IPS DF 6.9 (cell line): ENCODE measurements at regions not wholly inside any gene's neighbourhood (a gene's known extent, or its start where the extent isn't known, plus 50 kb on each side); places are given as distances from the start of the nearest gene placed in this dataset.

Experiments
- DNase-seq: peaks from one replicate; pipeline ENCODE4 v3.0.0-alpha.2; 2013; ENCODE audit warnings: low read depth, low spot score
- H3K27ac ChIP-seq: one replicate; pipeline ENCODE4 v1.5.1; 2013; ENCODE audit warnings: low read length, control low read depth
- H3K27me3 ChIP-seq: 2 replicates; pipeline ENCODE4 v1.6.1; 2013; ENCODE audit warnings: mild to moderate bottlenecking, low read length; ENCODE audit not compliant: control insufficient read depth, insufficient read depth
- H3K36me3 ChIP-seq: 2 replicates; pipeline ENCODE4 v1.6.1; 2013; ENCODE audit warnings: low read length; ENCODE audit not compliant: control insufficient read depth, insufficient read depth
- H3K4me1 ChIP-seq: 2 replicates; pipeline ENCODE4 v1.6.1; 2013; ENCODE audit warnings: low read length; ENCODE audit not compliant: control insufficient read depth, insufficient read depth
- H3K4me3 ChIP-seq: 2 replicates; pipeline ENCODE4 v1.5.1; 2013; ENCODE audit warnings: mild to moderate bottlenecking, low read length
- H3K9me3 ChIP-seq: 2 replicates; pipeline ENCODE4 v1.6.1; 2013; ENCODE audit warnings: low read length, inconsistent platforms; ENCODE audit not compliant: control insufficient read depth, insufficient read depth
- WGBS: extraction: QIAGEN DNeasy Blood & Tissue Kit; methylation state at CpG from one replicate; pipeline ENCODE4 v1.1.7; 2013; ENCODE audit warnings: mixed read lengths, missing lambda C conversion rate; ENCODE audit not compliant: insufficient read length, insufficient coverage; 5-methylcytosine and 5-hydroxymethylcytosine counted together

DNA sequence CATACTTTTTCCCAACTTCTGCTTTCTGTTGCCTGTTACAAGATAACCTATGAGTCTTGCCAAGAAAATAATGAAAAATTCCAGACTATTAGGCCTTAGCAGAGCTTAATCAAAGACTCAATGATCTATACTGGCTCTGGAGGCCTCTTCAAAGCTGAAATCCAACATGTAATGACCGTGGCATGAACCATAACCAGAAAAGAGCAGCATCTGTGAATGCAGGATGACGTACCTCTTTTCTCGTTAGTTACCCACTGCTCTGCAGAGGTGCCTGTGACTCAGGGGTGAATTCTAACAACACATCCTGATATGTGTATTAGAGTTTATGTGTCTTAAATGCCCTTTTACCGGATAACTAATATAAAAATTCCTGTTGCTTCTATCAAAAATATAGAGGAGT is 645.4 kb downstream of the PRELID2 start:
- no peaks in the 10 kb centered on the region for H3K9me3 ChIP-seq
- H3K36me3 ChIP-seq, result no peaks in the 10 kb centered on the region
- H3K4me1 ChIP-seq, result no peaks in the 10 kb centered on the region
- WGBS, result no CpG with 5 or more reads among the region's 4 CpGs
- H3K4me3 ChIP-seq, result no peak overlapping the region
- no peak overlapping the region for H3K27ac ChIP-seq
- H3K27me3 ChIP-seq, result no peaks in the 10 kb centered on the region
- DNase-seq, result no peak

GRCh38 chr5:145180371-145180770 is 654.8 kb downstream of the PRELID2 start:
- no peak overlapping the region for H3K4me3 ChIP-seq
- no peaks in the 10 kb centered on the region for H3K27me3 ChIP-seq
- H3K4me1 ChIP-seq, result peaks cover 4% of the 10 kb centered on the region; the same call in 1 of the 2 replicates
- H3K27ac ChIP-seq, result no peak overlapping the region
- H3K36me3 ChIP-seq, result no peaks in the 10 kb centered on the region
- no peaks in the 10 kb centered on the region for H3K9me3 ChIP-seq
- DNase-seq, result no peak
- WGBS, result no CpG with 5 or more reads among the region's 5 CpGs

DNA sequence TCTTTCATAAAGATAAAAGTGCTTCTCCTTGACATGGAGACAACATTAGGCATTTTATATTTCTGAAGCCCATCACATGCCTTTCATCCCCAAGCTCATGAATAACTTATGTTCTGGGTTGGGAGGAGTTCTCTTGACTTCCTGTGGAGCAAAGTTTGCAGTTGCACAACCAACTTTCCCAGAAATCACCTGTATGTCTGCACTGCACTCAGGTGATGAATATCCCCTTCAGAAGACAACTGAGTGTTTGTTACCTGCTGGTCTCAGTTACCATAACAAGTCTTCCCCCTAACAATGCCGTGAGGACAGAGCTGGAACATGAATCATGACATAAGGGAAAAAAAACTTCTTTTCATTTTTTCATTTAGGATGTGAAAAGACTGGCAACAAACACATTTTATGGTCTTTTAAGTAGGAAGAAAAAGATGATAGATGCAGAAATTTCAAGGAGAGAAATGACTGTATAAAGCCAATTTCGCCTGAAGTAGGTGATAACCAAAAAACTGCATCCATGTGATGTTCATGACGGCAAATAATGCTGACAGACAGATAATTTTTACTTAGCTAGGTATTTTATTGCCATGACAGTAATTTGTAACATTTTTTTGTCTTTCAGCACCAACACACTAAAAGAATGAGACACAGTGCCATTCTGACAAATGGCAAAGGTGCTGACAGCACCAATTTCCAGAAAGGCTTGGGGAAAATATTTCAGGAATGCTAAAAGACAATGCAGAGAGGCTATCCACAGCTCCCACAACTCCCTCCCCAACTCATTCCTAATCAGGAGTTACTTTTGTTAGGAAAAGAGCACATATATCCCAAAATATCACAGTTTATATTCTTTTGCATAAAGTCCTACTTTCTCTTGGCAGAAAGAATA is 656.3 kb downstream of the PRELID2 start:
- Histone ChIP-seq H3K27me3 (no peaks in the 10 kb centered on the region), H3K36me3 (no peaks in the 10 kb centered on the region), H3K9me3 (no peaks in the 10 kb centered on the region), H3K4me1 (peaks cover 4% of the 10 kb centered on the region; the same call in 1 of the 2 replicates), H3K4me3 (no peak overlapping the region), H3K27ac (no peak overlapping the region)
- no peak for DNase-seq
- WGBS, result no CpG with 5 or more reads among the region's 3 CpGs

DNA sequence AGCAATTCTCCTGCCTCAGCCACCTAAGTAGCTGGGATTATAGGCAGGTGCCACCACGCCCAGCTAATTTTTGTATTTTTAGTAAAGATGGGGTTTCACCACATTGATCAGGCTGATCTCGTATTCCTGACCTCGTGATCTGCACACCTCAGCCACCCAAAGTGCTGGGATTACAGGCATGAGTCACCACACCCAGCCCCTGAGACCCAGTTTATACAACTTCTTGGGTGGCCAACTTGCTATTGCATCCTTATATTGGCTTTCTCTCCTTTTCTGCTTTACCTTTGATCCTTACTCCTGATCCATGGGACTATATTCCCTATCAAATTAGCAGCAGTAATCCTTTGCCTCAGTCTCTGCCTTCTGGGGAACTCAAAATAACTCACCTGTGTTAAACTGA is 659.1 kb downstream of the PRELID2 start:
- Histone ChIP-seq H3K36me3 (no peaks in the 10 kb centered on the region), H3K9me3 (no peaks in the 10 kb centered on the region), H3K27ac (no peak overlapping the region), H3K27me3 (no peaks in the 10 kb centered on the region), H3K4me1 (peaks cover 4% of the 10 kb centered on the region; the same call in 1 of the 2 replicates), H3K4me3 (no peak overlapping the region)
- no peak for DNase-seq
- WGBS, result no CpG with 5 or more reads among the region's 3 CpGs

DNA sequence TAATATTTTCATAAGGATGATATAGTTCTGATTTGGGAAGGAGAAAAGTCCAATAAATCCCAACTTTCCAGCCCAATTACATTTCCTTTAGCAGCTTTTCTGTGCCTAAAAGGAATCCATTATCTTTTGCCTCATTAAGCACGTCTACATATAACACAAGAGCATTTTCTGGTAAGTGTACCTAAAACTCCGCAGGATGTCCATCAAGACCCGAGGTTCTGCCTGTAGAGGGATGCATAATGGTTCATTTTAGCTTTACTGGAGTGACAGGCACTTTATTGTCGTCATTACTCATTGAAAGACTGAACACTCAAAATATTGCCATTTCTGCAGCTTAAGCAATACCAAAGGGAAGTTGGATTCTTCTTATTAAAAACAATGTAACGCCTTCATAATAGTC is 669.0 kb downstream of the PRELID2 start:
- DNase-seq, result no peak
- Histone ChIP-seq H3K27ac (no peak overlapping the region), H3K4me3 (no peak overlapping the region), H3K9me3 (no peaks in the 10 kb centered on the region), H3K27me3 (no peaks in the 10 kb centered on the region), H3K36me3 (no peaks in the 10 kb centered on the region), H3K4me1 (no peaks in the 10 kb centered on the region)
- WGBS, result no CpG with 5 or more reads among the region's 5 CpGs

DNA sequence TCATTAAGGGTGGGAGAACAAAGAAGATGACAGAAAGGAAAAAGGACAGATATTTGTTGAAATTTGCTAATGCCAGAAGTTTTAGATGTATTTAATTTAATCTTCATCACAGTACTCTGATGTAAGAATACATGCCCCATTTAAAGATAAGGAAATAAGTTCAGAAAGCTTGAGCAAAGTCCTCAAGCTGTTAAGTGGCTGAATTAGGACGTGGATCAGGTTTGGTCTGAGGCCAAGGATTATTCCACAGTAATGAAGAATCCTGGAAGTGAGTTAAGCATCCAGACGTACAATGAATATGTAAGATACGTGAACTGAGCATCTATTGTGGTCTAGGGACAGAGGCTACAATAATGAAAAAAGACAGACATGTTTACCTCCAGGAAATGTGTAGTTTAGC is 671.3 kb downstream of the PRELID2 start:
- no CpG with 5 or more reads among the region's 3 CpGs for WGBS
- Histone ChIP-seq H3K4me3 (no peak overlapping the region), H3K27ac (no peak overlapping the region), H3K27me3 (no peaks in the 10 kb centered on the region), H3K36me3 (no peaks in the 10 kb centered on the region), H3K9me3 (no peaks in the 10 kb centered on the region), H3K4me1 (no peaks in the 10 kb centered on the region)
- DNase-seq, result no peak

- DNase-seq, result no peak
- H3K4me1 ChIP-seq, result no peaks in the 10 kb centered on the region
- no peaks in the 10 kb centered on the region for H3K9me3 ChIP-seq
- no peak overlapping the region for H3K4me3 ChIP-seq
- H3K27ac ChIP-seq, result no peak overlapping the region
- H3K36me3 ChIP-seq, result no peaks in the 10 kb centered on the region
- H3K27me3 ChIP-seq, result no peaks in the 10 kb centered on the region
These were observed 672.5 kb downstream of the PRELID2 start for GRCh38 chr5:145162626-145163025.

- no peak overlapping the region for H3K27ac ChIP-seq
- WGBS, result no CpG with 5 or more reads among the region's 3 CpGs
- no peaks in the 10 kb centered on the region for H3K36me3 ChIP-seq
- no peak for DNase-seq
- H3K9me3 ChIP-seq, result no peaks in the 10 kb centered on the region
- H3K4me3 ChIP-seq, result no peak overlapping the region
- no peaks in the 10 kb centered on the region for H3K27me3 ChIP-seq
- H3K4me1 ChIP-seq, result no peaks in the 10 kb centered on the region
These were observed 673.8 kb downstream of the PRELID2 start for GRCh38 chr5:145161391-145161790.

GRCh38 chr5:145160679-145161078 is 674.5 kb downstream of the PRELID2 start:
- no peaks in the 10 kb centered on the region for H3K36me3 ChIP-seq
- no peak for DNase-seq
- H3K4me1 ChIP-seq, result no peaks in the 10 kb centered on the region
- no peak overlapping the region for H3K4me3 ChIP-seq
- WGBS, result no CpG with 5 or more reads among the region's 4 CpGs
- H3K27me3 ChIP-seq, result no peaks in the 10 kb centered on the region
- H3K9me3 ChIP-seq, result no peaks in the 10 kb centered on the region
- no peak overlapping the region for H3K27ac ChIP-seq

DNA sequence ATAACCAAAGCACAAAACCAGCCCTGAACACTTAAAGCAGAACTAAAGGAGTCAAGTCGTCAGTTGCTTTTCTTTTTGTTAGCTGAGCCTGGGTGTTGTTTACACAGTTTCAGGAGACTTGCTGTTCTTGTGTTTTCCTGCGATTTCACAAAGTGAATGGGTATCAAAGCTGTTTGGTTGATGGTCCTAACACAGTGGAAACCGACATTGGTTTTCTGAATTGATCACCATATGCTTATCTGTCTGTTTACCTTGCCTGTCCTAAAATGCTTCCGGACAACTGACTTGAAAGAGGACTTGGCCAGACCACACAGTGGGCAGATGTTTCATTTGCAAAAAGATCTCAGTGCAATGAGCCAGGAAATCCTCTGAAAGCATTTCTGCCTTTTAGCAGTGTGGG is 676.4 kb downstream of the PRELID2 start:
- Histone ChIP-seq H3K9me3 (no peaks in the 10 kb centered on the region), H3K27ac (no peak overlapping the region), H3K36me3 (no peaks in the 10 kb centered on the region), H3K4me1 (no peaks in the 10 kb centered on the region), H3K4me3 (no peak overlapping the region), H3K27me3 (no peaks in the 10 kb centered on the region)
- no peak for DNase-seq
- no CpG with 5 or more reads among the region's 4 CpGs for WGBS

DNA sequence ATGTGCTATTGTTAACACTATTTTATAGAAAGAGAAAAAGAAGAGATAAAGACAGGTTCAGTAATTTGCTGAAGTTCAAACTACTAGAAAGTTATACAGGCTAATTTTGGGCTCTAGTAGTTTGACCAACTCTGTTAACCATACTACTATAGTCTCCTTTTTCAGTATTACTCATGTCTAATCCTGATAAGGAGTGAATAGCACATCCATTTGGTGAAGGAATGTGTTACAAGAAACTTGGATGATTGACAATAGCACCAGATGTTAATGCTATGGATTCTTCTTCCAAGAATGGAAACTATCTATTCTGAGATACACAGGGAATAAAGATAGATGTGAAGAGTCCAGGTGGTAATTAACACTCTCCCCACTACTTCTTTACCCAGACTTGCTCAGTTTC is 677.3 kb downstream of the PRELID2 start:
- no peaks in the 10 kb centered on the region for H3K4me1 ChIP-seq
- H3K27me3 ChIP-seq, result no peaks in the 10 kb centered on the region
- no peak overlapping the region for H3K27ac ChIP-seq
- no peak overlapping the region for H3K4me3 ChIP-seq
- H3K9me3 ChIP-seq, result no peaks in the 10 kb centered on the region
- no peaks in the 10 kb centered on the region for H3K36me3 ChIP-seq
- no peak for DNase-seq
